T-cell (primary cell): ENCODE measurements at regions not wholly inside any gene's neighbourhood (a gene's known extent, or its start where the extent isn't known, plus 50 kb on each side); places are given as distances from the start of the nearest gene placed in this dataset.
"Not testable (repeated sequence)": the region's sequence is repeated elsewhere in the genome, so short reads cannot be mapped to it uniquely, and the experiment has no call there.

ENCODE experiments used
- ATAC-seq, 4 experiments: fragments of 200-7000 bp in 3 of 4; fragments of 150-1000 bp in 1 of 4; cut with Tn5 transposase; replicated peaks in 1 of 4; 1 replicate in 3 of 4; 2 replicates in 1 of 4; pipeline ENCODE4 v1.10.0; 2021; ENCODE audit warnings: moderate library complexity in 3 of 4, mild to moderate bottlenecking in 2 of 4, moderate number of reproducible peaks in 1 of 4
- CTCF ChIA-PET, 2 donors: fragments of 300-600 bp; sonication (Branson Sonifier 250); formaldehyde crosslinking; loops; one replicate each; lab custom pipeline; 2022; ENCODE audit warnings: antibody characterized with exemption in 2 of 2; lab: Charles Lee
- POLR2A ChIA-PET, 2 donors: fragments of 300-600 bp; sonication (Branson Sonifier 250); formaldehyde crosslinking; loops; one replicate each; lab custom pipeline; 2022; ENCODE audit warnings: antibody characterized with exemption in 2 of 2; lab: Charles Lee
- DNase-seq, 35 experiments: peaks; one replicate each; pipeline versions ENCODE4 v3.0.0 to v3.0.0-alpha.2; 2013 to 2023
- H3K27ac ChIP-seq: one replicate; pipeline ENCODE4 v1.5.1; 2013; ENCODE audit warnings: low read length
- H3K27me3 ChIP-seq, 2 experiments: replicated peaks in 1 of 2; 1 replicate in 1 of 2; 2 replicates in 1 of 2; pipeline versions ENCODE4 v1.6.1 to v1.7.0; 2013; ENCODE audit warnings: low read length in 1 of 2, mixed read lengths in 1 of 2; ENCODE audit not compliant: control insufficient read depth in 2 of 2, insufficient read depth in 2 of 2; ENCODE audit errors: extremely low read depth in 1 of 2
- H3K36me3 ChIP-seq, 2 donors: 1 replicate in 1 of 2; 2 replicates in 1 of 2; pipeline versions ENCODE4 v1.6.1 to v1.7.0; 2013; ENCODE audit warnings: low read length in 1 of 2; ENCODE audit not compliant: control insufficient read depth in 2 of 2, insufficient read depth in 1 of 2; ENCODE audit errors: extremely low read depth in 1 of 2
- H3K4me1 ChIP-seq, 2 experiments: 1 replicate in 1 of 2; 2 replicates in 1 of 2; pipeline versions ENCODE4 v1.6.1 to v1.7.0; 2013; ENCODE audit warnings: low read length in 2 of 2, mixed read lengths in 1 of 2; ENCODE audit not compliant: insufficient read depth in 2 of 2, control insufficient read depth in 1 of 2; ENCODE audit errors: extremely low read depth in 1 of 2
- H3K4me3 ChIP-seq, 2 donors: 1 replicate in 1 of 2; 2 replicates in 1 of 2; pipeline versions ENCODE4 v1.5.1 to v1.7.0; 2013; ENCODE audit warnings: mild to moderate bottlenecking in 2 of 2, low read length in 1 of 2, moderate library complexity in 1 of 2; ENCODE audit not compliant: control insufficient read depth in 1 of 2; ENCODE audit errors: extremely low read depth in 1 of 2
- H3K9me3 ChIP-seq: 2 replicates; pipeline ENCODE4 v1.7.0; 2013
- H3K27ac Mint-ChIP-seq, 2 donors: one replicate each; pipeline ENCODE4 v1.8.0; 2020 to 2021; ENCODE audit warnings: mild to moderate bottlenecking in 2 of 2, mixed read lengths in 2 of 2
- H3K27me3 Mint-ChIP-seq, 2 donors: one replicate each; pipeline ENCODE4 v1.8.0; 2021 to 2022; ENCODE audit warnings: mixed read lengths in 2 of 2
- H3K36me3 Mint-ChIP-seq: one replicate; pipeline ENCODE4 v1.8.0; 2021; ENCODE audit warnings: mixed read lengths
- H3K4me1 Mint-ChIP-seq, 3 donors: one replicate each; pipeline ENCODE4 v1.8.0; 2020 to 2022; ENCODE audit warnings: mixed read lengths in 3 of 3, mild to moderate bottlenecking in 1 of 3
- H3K4me3 Mint-ChIP-seq, 3 donors: one replicate each; pipeline ENCODE4 v1.8.0; 2020 to 2022; ENCODE audit warnings: mild to moderate bottlenecking in 3 of 3, mixed read lengths in 3 of 3, moderate library complexity in 3 of 3
- H3K9me3 Mint-ChIP-seq, 3 donors: one replicate each; pipeline ENCODE4 v1.8.0; 2020 to 2022; ENCODE audit warnings: mixed read lengths in 3 of 3
- WGBS: methylation state at CpG from one replicate; pipeline ENCODE4 v1.1.5; 2013; ENCODE audit warnings: missing lambda C conversion rate; ENCODE audit not compliant: insufficient coverage; 5-methylcytosine and 5-hydroxymethylcytosine counted together

DNA sequence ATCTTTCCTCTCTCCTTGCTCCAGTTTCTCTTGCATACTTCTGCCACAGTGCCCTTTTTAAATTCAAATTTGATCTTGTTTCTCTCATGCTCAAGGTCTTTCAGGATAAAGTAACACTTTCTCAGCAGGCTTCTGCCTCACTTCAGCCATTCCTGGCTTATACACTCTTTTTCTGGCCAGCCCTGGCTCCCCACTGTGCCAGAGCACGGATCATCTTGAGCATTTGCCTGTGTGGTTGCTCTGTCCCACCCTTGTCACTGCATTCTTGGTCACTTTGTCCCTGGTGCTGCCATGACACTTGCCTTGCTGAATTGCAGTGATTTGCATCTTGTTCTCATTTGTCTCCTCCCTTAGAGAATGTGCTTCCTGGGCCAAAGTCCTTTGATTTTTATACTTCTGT, 634.3 kb downstream of the TMEM182 start:
- no peaks in the 10 kb centered on the region for H3K27me3 ChIP-seq
- H3K9me3 ChIP-seq, result no peaks in the 10 kb centered on the region
- H3K4me3 ChIP-seq, result no peak overlapping the region
- H3K27ac ChIP-seq, result no peak overlapping the region
- ChIA-PET CTCF (no interaction called here), POLR2A (no interaction called here)
- H3K9me3 Mint-ChIP-seq, result peaks cover 5 to 21% (median 5%) of the 10 kb centered on the region in 3 donors
- no peaks in the 10 kb centered on the region for H3K4me1 ChIP-seq
- H3K27me3 Mint-ChIP-seq, result no peaks in the 10 kb centered on the region
- no peaks in the 10 kb centered on the region for H3K36me3 Mint-ChIP-seq
- H3K27ac Mint-ChIP-seq, result no peak overlapping the region
- 8% methylated on average over 1 of the region's 1 CpG for WGBS
- no peaks in the 10 kb centered on the region for H3K4me1 Mint-ChIP-seq
- no peak overlapping the region for H3K4me3 Mint-ChIP-seq
- ATAC-seq, result no peak
- H3K36me3 ChIP-seq, result no peaks in the 10 kb centered on the region
- no peak for DNase-seq

DNA sequence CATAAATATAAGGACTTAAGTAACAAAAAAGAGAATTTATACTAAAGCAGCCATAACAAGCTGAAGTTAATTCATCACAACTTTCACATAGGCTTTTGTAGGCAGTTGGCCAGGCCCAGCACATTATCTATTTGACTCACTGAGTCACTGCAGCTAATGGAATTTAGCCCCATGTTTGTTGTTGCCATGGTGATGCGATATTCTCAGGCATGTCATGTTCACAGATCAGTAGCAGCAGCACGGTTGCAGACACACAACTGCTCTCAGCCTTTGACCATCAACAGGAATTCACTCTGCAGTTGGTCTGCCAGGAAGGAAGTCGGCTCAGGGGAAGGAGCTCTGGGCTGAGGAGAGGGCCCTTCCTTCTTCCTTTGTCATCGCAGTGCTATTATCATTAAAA, 639.8 kb downstream of the TMEM182 start:
- Histone ChIP-seq H3K36me3 (no peaks in the 10 kb centered on the region), H3K27ac (no peak overlapping the region), H3K4me3 (no peak overlapping the region), H3K4me1 (no peaks in the 10 kb centered on the region), H3K27me3 (no peaks in the 10 kb centered on the region), H3K9me3 (no peaks in the 10 kb centered on the region)
- Mint-ChIP-seq H3K27me3 (no peaks in the 10 kb centered on the region), H3K9me3 (peaks cover 3 to 15% (median 5%) of the 10 kb centered on the region in 3 donors), H3K4me3 (no peak overlapping the region), H3K36me3 (no peaks in the 10 kb centered on the region), H3K4me1 (no peaks in the 10 kb centered on the region), H3K27ac (no peak overlapping the region)
- 42% methylated on average over 2 of the region's 4 CpGs for WGBS
- CTCF ChIA-PET, result no interaction called here
- POLR2A ChIA-PET, result no interaction called here
- DNase-seq (no peak), ATAC-seq (no peak)

GRCh38 chr2:103402336-103402735, 640.5 kb downstream of the TMEM182 start:
- H3K27ac Mint-ChIP-seq, result no peak overlapping the region
- no peak overlapping the region for H3K4me3 Mint-ChIP-seq
- WGBS, result no CpG with 5 or more reads among the region's 3 CpGs
- no peaks in the 10 kb centered on the region for H3K36me3 Mint-ChIP-seq
- H3K27ac ChIP-seq, result no peak overlapping the region
- H3K27me3 Mint-ChIP-seq, result no peaks in the 10 kb centered on the region
- ATAC-seq (no peak), DNase-seq (no peak)
- ChIA-PET POLR2A (no interaction called here), CTCF (no interaction called here)
- H3K9me3 Mint-ChIP-seq, result peaks cover 5 to 15% (median 6%) of the 10 kb centered on the region in 3 donors
- no peaks in the 10 kb centered on the region for H3K9me3 ChIP-seq
- H3K27me3 ChIP-seq, result no peaks in the 10 kb centered on the region
- no peaks in the 10 kb centered on the region for H3K4me1 ChIP-seq
- H3K36me3 ChIP-seq, result no peaks in the 10 kb centered on the region
- no peaks in the 10 kb centered on the region for H3K4me1 Mint-ChIP-seq
- H3K4me3 ChIP-seq, result no peak overlapping the region

DNA sequence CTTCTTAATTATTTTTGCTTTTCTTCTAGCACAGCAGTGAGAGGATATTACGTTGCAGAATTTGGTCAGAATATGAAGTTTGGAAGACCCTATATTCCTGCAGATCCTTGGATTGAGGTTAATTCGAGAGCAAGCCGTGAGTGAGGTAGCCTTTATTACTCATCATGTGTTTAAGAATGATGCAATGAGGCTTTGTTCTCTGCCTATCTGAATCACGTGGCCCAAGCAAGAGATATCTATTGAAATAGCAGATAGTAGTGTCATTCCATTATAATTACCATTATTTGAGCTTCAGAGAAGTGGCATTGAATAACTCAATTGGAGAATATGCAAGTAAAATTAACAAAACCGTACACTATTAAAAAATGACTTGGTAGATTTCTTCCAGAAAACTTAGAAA, 641.1 kb downstream of the TMEM182 start:
- no peaks in the 10 kb centered on the region for H3K27me3 ChIP-seq
- no peaks in the 10 kb centered on the region for H3K36me3 ChIP-seq
- DNase-seq (no peak), ATAC-seq (no peak)
- H3K9me3 ChIP-seq, result no peaks in the 10 kb centered on the region
- ChIA-PET POLR2A (no interaction called here), CTCF (no interaction called here)
- Mint-ChIP-seq H3K4me1 (no peaks in the 10 kb centered on the region), H3K36me3 (no peaks in the 10 kb centered on the region), H3K9me3 (peaks cover 5 to 14% (median 6%) of the 10 kb centered on the region in 3 donors), H3K27me3 (no peaks in the 10 kb centered on the region), H3K4me3 (no peak overlapping the region), H3K27ac (no peak overlapping the region)
- WGBS, result no CpG with 5 or more reads among the region's 5 CpGs
- no peak overlapping the region for H3K4me3 ChIP-seq
- no peaks in the 10 kb centered on the region for H3K4me1 ChIP-seq
- no peak overlapping the region for H3K27ac ChIP-seq

DNA sequence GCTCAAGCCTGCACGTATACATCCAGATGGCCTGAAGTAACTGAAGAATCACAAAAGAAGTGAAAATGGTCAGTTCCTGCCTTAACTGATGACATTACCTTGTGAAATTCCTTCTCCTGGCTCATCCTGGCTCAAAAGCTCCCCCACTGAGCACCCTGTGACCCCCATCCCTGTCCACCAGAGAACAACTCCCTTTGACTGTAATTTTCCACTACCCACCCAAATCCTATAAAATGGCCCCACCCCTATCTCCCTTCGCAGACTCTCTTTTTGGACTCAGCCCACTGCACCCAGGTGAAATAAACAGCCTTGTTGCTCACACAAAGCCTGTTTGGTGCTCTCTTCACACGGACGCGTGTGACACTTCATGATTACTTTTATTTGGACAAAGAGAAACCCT, 641.6 kb downstream of the TMEM182 start:
- 89% methylated on average over 3 of the region's 5 CpGs for WGBS
- POLR2A ChIA-PET, CTCF ChIA-PET, H3K4me3 Mint-ChIP-seq, H3K9me3 ChIP-seq, H3K27ac ChIP-seq, H3K27me3 Mint-ChIP-seq, H3K4me3 ChIP-seq, DNase-seq, H3K9me3 Mint-ChIP-seq, H3K27me3 ChIP-seq, H3K36me3 ChIP-seq, H3K4me1 Mint-ChIP-seq, H3K4me1 ChIP-seq, H3K27ac Mint-ChIP-seq, H3K36me3 Mint-ChIP-seq, ATAC-seq: not testable (repeated sequence)

- Histone ChIP-seq H3K4me1 (no peaks in the 10 kb centered on the region), H3K36me3 (no peaks in the 10 kb centered on the region), H3K4me3 (no peak overlapping the region), H3K27ac (no peak overlapping the region), H3K9me3 (no peaks in the 10 kb centered on the region), H3K27me3 (no peaks in the 10 kb centered on the region)
- 89% methylated on average over 3 of the region's 4 CpGs for WGBS
- Mint-ChIP-seq H3K27me3 (no peaks in the 10 kb centered on the region), H3K27ac (no peak overlapping the region), H3K4me3 (no peak overlapping the region), H3K4me1 (no peaks in the 10 kb centered on the region), H3K9me3 (peaks cover 2 to 10% (median 7%) of the 10 kb centered on the region in 3 donors), H3K36me3 (no peaks in the 10 kb centered on the region)
- ChIA-PET POLR2A (no interaction called here), CTCF (no interaction called here)
- DNase-seq (no peak), ATAC-seq (no peak)
Observed at GRCh38 chr2:103410221-103410620, 648.4 kb downstream of the TMEM182 start.

DNA sequence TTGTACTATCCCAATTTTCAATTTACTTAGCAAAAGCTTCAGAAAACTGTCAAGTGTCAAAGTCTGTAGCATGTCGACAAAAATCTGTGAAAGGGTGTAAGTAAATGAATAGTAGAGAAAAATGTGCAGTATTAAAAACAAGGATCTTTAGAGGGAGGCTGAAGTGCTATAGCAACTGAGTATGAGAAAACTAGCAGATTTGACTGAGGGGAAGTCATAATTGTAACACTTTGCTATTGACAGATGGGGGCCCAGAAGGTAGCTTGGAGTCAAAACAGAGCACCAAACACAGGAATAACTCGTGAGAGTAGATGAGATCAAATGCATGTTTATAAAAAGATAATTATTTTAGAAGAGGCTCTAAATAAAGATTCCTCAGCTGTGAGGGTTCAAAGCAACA, 657.7 kb downstream of the TMEM182 start:
- Histone ChIP-seq H3K36me3 (no peaks in the 10 kb centered on the region), H3K9me3 (no peaks in the 10 kb centered on the region), H3K27ac (no peak overlapping the region), H3K4me3 (no peak overlapping the region), H3K27me3 (no peaks in the 10 kb centered on the region), H3K4me1 (no peaks in the 10 kb centered on the region)
- DNase-seq, result no peak
- ChIA-PET POLR2A (no interaction called here), CTCF (no interaction called here)
- Mint-ChIP-seq H3K4me1 (no peaks in the 10 kb centered on the region), H3K27ac (no peak overlapping the region), H3K36me3 (no peaks in the 10 kb centered on the region), H3K27me3 (no peaks in the 10 kb centered on the region), H3K4me3 (no peak overlapping the region), H3K9me3 (peaks cover 9 to 27% (median 13%) of the 10 kb centered on the region in 3 donors)
- 71% methylated on average over 1 of the region's 2 CpGs for WGBS
- ATAC-seq, result no peak
